Stimulated activated CD8-positive, alpha-beta memory T cell treated with anti-CD3 and anti-CD28 coated beads, Interleukin-2, amount 100 ng/mL, for 48 hours (primary cell): ENCODE measurements at regions not wholly inside any gene's neighbourhood (a gene's known extent, or its start where the extent isn't known, plus 50 kb on each side); places are given as distances from the start of the nearest gene placed in this dataset.
"Not testable (repeated sequence)": the region's sequence is repeated elsewhere in the genome, so short reads cannot be mapped to it uniquely, and the experiment has no call there.

Experiments used
- DNase-seq, 2 donors: peaks; one replicate each; pipeline ENCODE4 v3.0.0-alpha.2; 2020; ENCODE audit warnings: low read depth in 2 of 2

- not testable (repeated sequence) for DNase-seq
Measured at GRCh38 chr2:37722971-37723370, 51.5 kb upstream of the CDC42EP3 start.

DNA sequence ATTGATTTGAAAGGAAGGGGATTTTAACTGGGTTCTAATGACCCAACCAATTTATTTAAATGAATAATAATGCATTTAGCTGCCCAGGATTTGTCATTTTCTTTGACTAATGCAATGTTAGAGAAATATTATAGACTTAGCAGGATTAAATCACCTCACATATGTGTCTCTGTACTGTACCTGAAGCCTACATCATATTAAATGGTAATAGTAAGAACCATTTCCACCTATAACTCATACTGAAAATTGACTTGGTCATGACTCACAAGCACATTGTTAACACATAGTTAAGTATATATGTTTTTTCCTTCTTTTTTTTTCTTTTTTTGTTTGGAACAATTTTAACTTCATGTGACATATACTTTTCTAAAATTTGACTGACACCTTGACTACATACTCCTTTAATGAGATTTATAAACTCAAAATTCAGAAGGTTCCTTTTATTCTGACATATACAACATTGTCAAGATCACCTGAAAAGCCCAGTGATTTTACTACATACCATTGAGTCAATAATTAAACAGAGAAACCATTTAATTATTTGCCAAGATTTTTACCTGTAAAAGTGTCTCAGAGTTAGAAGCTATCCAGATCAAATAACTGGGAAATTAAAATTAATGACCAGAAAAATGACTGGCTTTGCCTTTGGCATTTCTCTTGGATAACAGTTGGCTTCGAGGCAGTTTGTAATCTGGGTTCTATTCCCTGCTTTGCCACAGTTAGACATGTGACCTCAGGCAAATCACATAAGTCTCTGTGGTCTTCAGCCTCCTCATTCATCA, 58.8 kb upstream of the CDC42EP3 start:
- DNase-seq: no peak

- DNase-seq: not testable (repeated sequence)
Measured at GRCh38 chr2:37732412-37732811, 61.0 kb upstream of the CDC42EP3 start.

DNA sequence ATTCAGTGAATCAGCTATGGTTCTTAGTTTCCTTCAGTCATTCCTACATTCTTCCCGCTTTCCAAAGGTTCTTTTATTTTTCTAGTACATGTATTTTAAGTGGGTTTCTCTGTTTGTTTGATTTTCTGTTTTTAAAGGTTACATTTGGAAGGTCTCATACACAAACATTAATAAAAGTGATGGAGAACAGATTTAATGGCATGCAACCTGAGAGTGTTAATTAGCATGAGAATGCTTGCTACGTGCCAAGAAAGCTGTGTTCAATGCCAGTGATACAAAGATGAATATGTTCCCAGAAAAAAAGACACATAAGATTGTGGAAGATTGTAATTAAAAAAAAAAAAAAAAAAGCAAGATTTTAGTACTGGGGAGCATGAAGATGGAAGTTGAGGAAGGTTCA, 61.8 kb upstream of the CDC42EP3 start:
- no peak for DNase-seq

DNA sequence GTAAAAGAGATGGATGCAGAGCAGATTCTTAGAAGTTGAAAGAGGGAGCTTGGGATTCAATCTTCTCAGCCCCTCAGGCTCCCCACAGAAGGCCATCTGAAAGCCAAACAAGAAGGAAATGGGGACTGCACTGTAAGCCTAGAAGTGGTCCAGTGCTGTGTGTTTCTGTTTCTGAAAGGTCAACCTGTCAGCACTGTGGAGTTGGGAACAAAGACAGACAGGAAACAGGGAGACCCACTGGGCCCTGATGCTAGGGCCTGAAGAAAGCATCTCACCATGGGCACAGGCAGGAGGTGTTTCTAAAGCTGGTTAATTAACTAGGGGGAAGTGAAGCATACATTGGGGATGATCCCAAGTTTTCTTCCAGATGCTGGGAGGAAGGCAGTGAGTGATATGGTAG, 62.5 kb upstream of the CDC42EP3 start:
- DNase-seq: not testable (repeated sequence)

GRCh38 chr2:37734891-37735523, 63.6 kb upstream of the CDC42EP3 start:
- DNase-seq: not testable (repeated sequence)

DNA sequence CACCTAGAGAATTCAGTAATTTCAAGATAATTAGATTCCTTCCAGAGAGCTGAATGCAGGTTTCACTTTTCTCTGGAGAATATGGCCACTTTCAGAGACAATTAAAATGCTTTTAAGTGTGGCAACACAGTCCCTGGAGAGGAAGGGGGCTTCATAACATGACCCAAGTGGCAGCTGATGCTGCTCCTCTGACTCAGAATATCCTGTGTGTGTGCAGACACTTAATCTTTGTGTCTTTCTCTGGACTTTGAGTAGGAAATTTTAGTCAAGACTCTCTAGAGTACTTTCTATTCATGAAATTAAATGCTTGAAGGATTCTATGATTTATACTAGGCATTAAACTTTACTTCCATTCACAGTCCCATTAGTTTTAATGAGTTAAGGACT, 64.1 kb upstream of the CDC42EP3 start:
- not testable (repeated sequence) for DNase-seq

GRCh38 chr2:37737507-37737906, 66.1 kb upstream of the CDC42EP3 start:
- DNase-seq: no peak

DNA sequence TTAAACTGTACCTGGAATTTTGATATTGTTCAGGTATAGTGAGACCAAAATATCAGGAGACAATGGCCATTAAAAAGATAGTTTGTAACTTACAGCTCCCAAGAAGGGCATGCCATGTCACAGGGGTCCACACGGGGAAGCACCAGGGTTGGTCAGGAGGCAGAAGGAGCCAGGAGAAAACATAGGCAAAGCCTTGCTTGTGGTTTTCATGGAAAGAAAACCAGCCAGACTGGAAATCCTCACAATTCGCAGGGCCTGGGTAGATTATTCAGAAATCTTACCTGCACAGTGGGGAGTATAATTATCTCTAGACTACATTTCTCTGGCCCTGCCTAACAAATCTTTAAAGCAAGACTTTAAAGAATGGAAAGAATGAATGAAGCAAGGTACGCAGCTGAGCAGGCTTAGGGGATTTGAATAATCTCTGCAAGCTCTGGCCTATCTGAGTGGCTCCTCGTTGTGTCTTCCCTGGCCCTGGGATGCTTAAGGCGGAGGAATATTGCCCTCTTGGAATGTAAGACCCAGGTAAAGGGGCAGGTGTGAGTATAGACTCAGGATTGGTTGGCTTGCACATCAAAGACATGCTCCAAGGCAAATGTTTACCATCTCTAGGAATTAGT, 66.9 kb upstream of the CDC42EP3 start:
- no peak for DNase-seq

GRCh38 chr2:37739153-37739552, 67.7 kb upstream of the CDC42EP3 start:
- DNase-seq: no peak

DNA sequence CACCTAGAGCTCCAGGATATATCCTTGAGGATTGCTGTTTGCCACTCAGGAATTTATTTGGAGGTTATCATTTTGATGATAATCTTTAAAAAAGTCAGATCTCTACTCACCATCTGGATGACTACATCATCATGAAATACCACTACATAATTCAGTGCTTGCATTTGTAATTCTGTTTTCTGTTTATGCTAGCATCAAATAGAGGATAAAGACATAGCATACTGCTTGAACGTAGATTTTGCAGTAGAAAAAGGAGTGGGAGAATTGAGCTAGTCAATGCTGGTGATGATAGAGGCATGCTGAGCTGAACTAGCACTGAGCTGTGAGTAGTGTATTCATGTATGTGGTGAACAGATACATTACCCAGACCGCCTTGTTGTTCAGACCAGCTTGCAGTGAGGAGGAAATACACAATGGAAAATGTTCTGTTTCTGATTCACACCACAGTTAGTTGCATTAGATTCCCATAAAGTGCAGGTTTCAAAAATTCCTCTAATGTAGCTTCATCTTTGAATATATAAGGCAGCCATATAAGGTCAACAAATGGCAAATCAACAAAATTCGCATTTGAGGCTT, 68.8 kb upstream of the CDC42EP3 start:
- DNase-seq: no peak

- no peak for DNase-seq
Measured at GRCh38 chr2:37742286-37742685, 70.8 kb upstream of the CDC42EP3 start.

DNA sequence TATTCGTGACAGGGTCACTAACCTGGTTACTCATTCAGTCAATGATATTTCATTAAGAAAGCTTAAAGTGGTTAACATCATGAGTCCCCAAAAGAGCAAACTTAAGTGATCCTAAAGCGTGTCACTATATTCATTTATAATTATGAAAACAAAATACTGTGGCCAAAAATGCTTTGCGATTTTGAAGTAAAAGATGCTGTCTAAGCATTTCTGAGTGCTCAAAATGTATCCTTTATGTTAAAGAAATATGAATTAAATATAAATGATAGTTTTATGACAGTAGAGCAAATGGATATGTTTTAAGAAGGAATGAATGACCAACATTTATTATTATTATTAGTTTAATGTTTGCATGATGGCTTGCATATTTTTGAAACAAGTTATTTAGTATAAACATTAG, 72.6 kb upstream of the CDC42EP3 start:
- no peak for DNase-seq

DNA sequence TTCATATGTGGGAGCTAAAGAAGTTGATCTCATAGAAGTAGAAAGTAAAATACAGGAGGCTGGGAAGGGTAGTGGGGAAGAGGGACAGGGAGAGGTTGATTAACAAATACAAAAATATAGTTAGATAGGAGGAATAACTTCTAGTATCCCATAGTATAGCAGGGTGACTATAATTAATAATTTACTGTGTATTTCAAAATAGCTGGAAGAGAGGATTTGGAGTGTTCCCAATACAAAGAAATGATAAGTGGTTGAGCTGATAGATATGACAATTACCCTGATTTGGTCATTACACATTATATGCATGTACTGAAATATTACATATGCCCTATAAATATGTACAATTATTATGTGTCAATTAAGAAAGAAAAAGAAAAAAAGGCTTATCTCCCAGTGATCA, 73.5 kb upstream of the CDC42EP3 start:
- not testable (repeated sequence) for DNase-seq

GRCh38 chr2:37746011-37746410, 74.6 kb upstream of the CDC42EP3 start:
- DNase-seq: not testable (repeated sequence)

DNA sequence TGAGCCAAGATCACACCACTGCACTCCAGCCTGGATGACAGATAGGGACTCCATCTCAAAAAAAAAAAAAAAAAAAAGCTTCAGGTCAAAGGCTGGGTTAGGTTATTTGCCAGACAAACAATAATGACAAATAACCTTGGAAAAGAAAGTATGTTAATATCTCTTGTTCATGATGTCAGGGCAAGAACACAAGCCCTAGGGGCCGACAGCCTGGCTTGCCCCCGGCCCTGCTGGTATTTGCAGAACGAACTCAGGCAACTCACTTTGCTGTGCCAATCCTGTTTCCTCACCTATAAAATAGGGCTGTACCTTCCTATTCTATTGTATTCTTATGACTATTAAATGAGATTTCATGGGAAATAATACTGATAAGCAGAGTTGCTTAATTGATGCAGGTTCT, 75.4 kb upstream of the CDC42EP3 start:
- no peak for DNase-seq

GRCh38 chr2:37748541-37748940, 77.1 kb upstream of the CDC42EP3 start:
- DNase-seq: no peak

DNA sequence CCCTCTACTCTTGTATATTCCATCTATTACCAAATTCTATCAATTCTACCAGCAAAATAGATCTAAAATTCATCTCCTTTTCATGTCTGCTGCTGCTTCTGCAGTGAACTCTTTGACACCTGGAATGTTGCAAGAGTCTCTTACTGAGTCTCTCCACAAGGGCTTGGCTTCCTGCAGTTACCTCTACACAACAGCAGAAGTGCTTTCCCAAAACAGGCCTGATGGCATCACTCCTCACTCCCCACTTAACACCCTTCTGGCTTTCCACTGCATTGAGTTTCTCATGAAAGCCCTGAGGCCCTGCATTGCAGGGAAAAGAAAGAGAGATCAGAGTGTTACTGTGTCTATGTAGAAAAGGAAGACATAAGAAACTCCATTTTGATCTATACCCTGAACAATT, 78.8 kb upstream of the CDC42EP3 start:
- not testable (repeated sequence) for DNase-seq

DNA sequence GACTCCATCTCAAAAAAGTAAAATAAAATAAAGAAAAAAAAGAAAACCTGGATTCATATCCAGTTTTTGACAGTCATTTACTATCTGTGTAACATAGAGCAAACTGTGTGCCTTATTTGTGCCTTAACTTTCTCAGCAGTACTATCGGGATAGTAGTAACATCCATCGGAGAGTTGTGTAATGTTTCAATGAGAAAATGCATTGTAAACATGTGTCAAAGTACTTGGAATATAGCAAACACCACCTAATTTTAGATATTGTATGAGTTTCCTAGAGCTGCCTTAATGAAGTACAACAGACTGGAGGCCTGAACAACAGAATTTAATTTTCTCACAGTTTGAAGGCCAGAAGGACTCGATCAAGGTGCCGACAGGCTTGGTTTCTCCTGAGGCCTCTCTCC, 81.3 kb upstream of the CDC42EP3 start:
- DNase-seq: no peak

DNA sequence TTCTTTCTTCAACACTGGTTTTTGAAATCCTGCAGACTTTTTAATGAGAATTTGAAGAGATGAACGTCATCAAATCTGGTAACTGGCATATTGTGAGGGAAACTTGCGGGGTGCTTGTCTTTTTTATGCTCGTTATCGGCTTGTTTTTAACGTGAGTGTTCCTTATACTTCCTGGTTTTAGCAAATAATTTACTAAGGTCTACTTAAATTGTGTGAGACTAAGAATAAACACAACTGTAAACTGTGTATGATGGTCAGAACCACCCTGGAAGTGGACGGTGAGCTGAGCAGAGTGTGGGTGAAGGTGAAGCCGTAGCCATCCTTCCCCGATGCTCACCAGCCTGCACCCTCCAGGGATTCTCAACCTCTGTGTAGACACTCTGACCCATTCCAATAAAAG, 82.3 kb upstream of the CDC42EP3 start:
- no peak for DNase-seq

DNA sequence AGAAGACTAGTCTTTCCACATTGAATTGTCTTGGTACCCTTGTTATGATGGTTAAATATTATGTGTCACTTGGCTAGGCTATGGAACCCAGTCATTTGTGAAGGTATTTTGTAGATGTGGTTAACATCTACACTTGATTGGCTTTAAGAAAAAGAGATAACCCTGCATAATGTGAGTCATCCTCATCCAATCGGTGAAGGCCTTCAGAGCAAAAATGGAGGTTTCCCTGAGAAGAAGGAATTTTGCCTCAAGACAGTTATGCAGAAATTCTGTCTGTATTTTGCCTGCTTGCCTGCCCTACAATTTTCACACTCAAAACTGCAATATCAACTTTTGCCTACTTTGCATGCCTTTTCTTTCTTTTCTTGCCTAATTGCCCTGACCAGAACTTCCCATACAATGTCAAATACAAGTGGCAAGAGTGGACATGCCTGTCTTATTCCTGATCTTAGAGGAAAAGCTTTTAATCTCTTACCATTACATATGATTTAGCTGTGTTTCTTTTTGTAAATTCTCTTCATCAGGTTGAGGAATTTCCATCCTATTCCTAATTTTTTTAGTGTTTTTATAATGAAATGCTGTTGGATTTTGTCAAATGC, 84.6 kb upstream of the CDC42EP3 start:
- DNase-seq: not testable (repeated sequence)

GRCh38 chr2:37757456-37757855, 86.0 kb upstream of the CDC42EP3 start:
- DNase-seq: not testable (repeated sequence)
